ENCODE measurements at regions not wholly inside any gene's neighbourhood (a gene's known extent, or its start where the extent isn't known, plus 50 kb on each side); places are given as distances from the start of the nearest gene placed in this dataset.

- TF ChIP-seq CTCF (conservative IDR thresholded peaks at IDR 0.05; ENCODE audit: low read depth, low read length) (no peak), EZH2 (IDR thresholded peaks at IDR 0.05; ENCODE audit: low read length, unreplicated experiment) (no peak)
Observed at GRCh38 chr6:9431945-9432344, 982.9 kb downstream of the TFAP2A start.

Data from PC-3 (cell line).